Activated T-cell treated with anti-CD3 and anti-CD28 coated beads, Interleukin-2, amount 50 U/mL, for 72 hours (primary cell): ENCODE measurements at regions not wholly inside any gene's neighbourhood (a gene's known extent, or its start where the extent isn't known, plus 50 kb on each side); places are given as distances from the start of the nearest gene placed in this dataset.

Experiments
- ATAC-seq, 2 donors: fragments of 150-1000 bp; cut with Tn5 transposase; replicated peaks in 1 of 2; 2 replicates each; pipeline ENCODE4 v1.10.0; 2021; ENCODE audit warnings: moderate library complexity in 2 of 2, mild to moderate bottlenecking in 1 of 2
- DNase-seq, 2 donors: peaks; one replicate each; pipeline ENCODE4 v3.0.0; 2021 to 2022; ENCODE audit warnings: mixed read lengths in 1 of 2
- H3K27ac Mint-ChIP-seq: one replicate; pipeline ENCODE4 v1.8.0; 2022; ENCODE audit warnings: mild to moderate bottlenecking, moderate library complexity, mixed read lengths
- H3K27me3 Mint-ChIP-seq: one replicate; pipeline ENCODE4 v1.8.0; 2022; ENCODE audit warnings: low read depth, mixed read lengths
- H3K36me3 Mint-ChIP-seq, 2 donors: one replicate each; pipeline ENCODE4 v1.8.0; 2022; ENCODE audit warnings: mixed read lengths in 2 of 2, mild to moderate bottlenecking in 1 of 2; ENCODE audit not compliant: insufficient read depth in 2 of 2
- H3K4me1 Mint-ChIP-seq: one replicate; pipeline ENCODE4 v1.8.0; 2022; ENCODE audit warnings: low read depth, mixed read lengths
- H3K4me3 Mint-ChIP-seq, 2 donors: one replicate each; pipeline ENCODE4 v1.8.0; 2022; ENCODE audit warnings: mild to moderate bottlenecking in 2 of 2, mixed read lengths in 2 of 2, moderate library complexity in 2 of 2
- H3K9me3 Mint-ChIP-seq, 2 donors: one replicate each; pipeline ENCODE4 v1.8.0; 2022; ENCODE audit warnings: mixed read lengths in 2 of 2

- Mint-ChIP-seq H3K4me1 (no peaks in the 10 kb centered on the region), H3K36me3 (no peaks in the 10 kb centered on the region), H3K4me3 (no peak overlapping the region), H3K27me3 (no peaks in the 10 kb centered on the region), H3K9me3 (peaks cover 2 to 6% of the 10 kb centered on the region in 2 donors), H3K27ac (no peak overlapping the region)
- ATAC-seq (no peak), DNase-seq (no peak)
Observed at GRCh38 chr2:67015681-67016080, 381.5 kb upstream of the ETAA1 start.

GRCh38 chr2:67018301-67018700, 378.8 kb upstream of the ETAA1 start:
- ATAC-seq (no peak), DNase-seq (no peak)
- Mint-ChIP-seq H3K4me3 (no peak overlapping the region), H3K9me3 (peaks cover 2 to 7% of the 10 kb centered on the region in 2 donors), H3K27me3 (no peaks in the 10 kb centered on the region), H3K27ac (no peak overlapping the region), H3K4me1 (no peaks in the 10 kb centered on the region), H3K36me3 (no peaks in the 10 kb centered on the region)

- Mint-ChIP-seq H3K27me3 (no peaks in the 10 kb centered on the region), H3K4me3 (no peak overlapping the region), H3K27ac (no peak overlapping the region), H3K36me3 (no peaks in the 10 kb centered on the region), H3K9me3 (peaks cover 3 to 5% of the 10 kb centered on the region in 2 donors), H3K4me1 (no peaks in the 10 kb centered on the region)
- DNase-seq (no peak), ATAC-seq (no peak)
Observed at GRCh38 chr2:67032076-67032475, 365.1 kb upstream of the ETAA1 start.

- Mint-ChIP-seq H3K27me3 (no peaks in the 10 kb centered on the region), H3K4me3 (no peak overlapping the region)
- no peak for ATAC-seq
Observed at GRCh38 chr2:67036444-67036843, 360.7 kb upstream of the ETAA1 start.

GRCh38 chr2:67037655-67038054, 359.5 kb upstream of the ETAA1 start:
- DNase-seq: no peak
- ATAC-seq: no peak
- Mint-ChIP-seq H3K9me3 (no peaks in the 10 kb centered on the region), H3K27me3 (no peaks in the 10 kb centered on the region), H3K4me3 (no peak overlapping the region), H3K27ac (no peak overlapping the region), H3K4me1 (no peaks in the 10 kb centered on the region), H3K36me3 (no peaks in the 10 kb centered on the region)

More at GRCh38 chr2:67036444-67036843, 360.7 kb upstream of the ETAA1 start:
- Mint-ChIP-seq H3K36me3 (no peaks in the 10 kb centered on the region), H3K27ac (no peak overlapping the region), H3K4me1 (no peaks in the 10 kb centered on the region), H3K9me3 (peaks cover under 1% of the 10 kb centered on the region in 2 donors)
- no peak for DNase-seq

GRCh38 chr2:67038195-67038594, 358.9 kb upstream of the ETAA1 start:
- Mint-ChIP-seq H3K27ac (no peak overlapping the region), H3K4me3 (no peak overlapping the region), H3K9me3 (no peaks in the 10 kb centered on the region), H3K4me1 (no peaks in the 10 kb centered on the region), H3K36me3 (no peaks in the 10 kb centered on the region), H3K27me3 (no peaks in the 10 kb centered on the region)
- ATAC-seq (no peak), DNase-seq (no peak)

GRCh38 chr2:67039058-67039457, 358.1 kb upstream of the ETAA1 start:
- no peak for DNase-seq
- Mint-ChIP-seq H3K4me1 (no peaks in the 10 kb centered on the region), H3K27me3 (no peaks in the 10 kb centered on the region), H3K4me3 (no peak overlapping the region), H3K36me3 (no peaks in the 10 kb centered on the region), H3K9me3 (no peaks in the 10 kb centered on the region), H3K27ac (no peak overlapping the region)
- no peak for ATAC-seq

- DNase-seq: no peak
- no peaks in the 10 kb centered on the region for H3K36me3 Mint-ChIP-seq
- H3K4me3 Mint-ChIP-seq: no peak overlapping the region
- ATAC-seq: no peak
- no peaks in the 10 kb centered on the region for H3K27me3 Mint-ChIP-seq
- no peaks in the 10 kb centered on the region for H3K4me1 Mint-ChIP-seq
- no peak overlapping the region for H3K27ac Mint-ChIP-seq
- no peaks in the 10 kb centered on the region for H3K9me3 Mint-ChIP-seq
Observed at GRCh38 chr2:67039517-67040103, 357.5 kb upstream of the ETAA1 start.

- Mint-ChIP-seq H3K4me3 (no peak overlapping the region), H3K9me3 (no peaks in the 10 kb centered on the region), H3K27ac (no peak overlapping the region), H3K27me3 (no peaks in the 10 kb centered on the region), H3K36me3 (no peaks in the 10 kb centered on the region), H3K4me1 (no peaks in the 10 kb centered on the region)
- no peak for ATAC-seq
- DNase-seq: no peak
Observed at GRCh38 chr2:67041051-67041450, 356.1 kb upstream of the ETAA1 start.

GRCh38 chr2:67043781-67044478, 353.2 kb upstream of the ETAA1 start:
- Mint-ChIP-seq H3K27me3 (no peaks in the 10 kb centered on the region), H3K4me1 (no peaks in the 10 kb centered on the region), H3K36me3 (no peaks in the 10 kb centered on the region), H3K4me3 (no peak overlapping the region), H3K27ac (no peak overlapping the region), H3K9me3 (no peaks in the 10 kb centered on the region)
- ATAC-seq (no peak), DNase-seq (no peak)

GRCh38 chr2:67046591-67046990, 350.5 kb upstream of the ETAA1 start:
- Mint-ChIP-seq H3K4me1 (no peaks in the 10 kb centered on the region), H3K4me3 (no peak overlapping the region), H3K36me3 (no peaks in the 10 kb centered on the region), H3K9me3 (peaks cover under 1 to 3% of the 10 kb centered on the region in 2 donors), H3K27me3 (no peaks in the 10 kb centered on the region), H3K27ac (no peak overlapping the region)
- DNase-seq (no peak), ATAC-seq (no peak)

- Mint-ChIP-seq H3K36me3 (peaks cover 0 to 1% of the 10 kb centered on the region in 2 donors), H3K4me1 (no peaks in the 10 kb centered on the region), H3K9me3 (peaks cover 2 to 3% of the 10 kb centered on the region in 2 donors), H3K4me3 (no peak overlapping the region), H3K27ac (no peak overlapping the region), H3K27me3 (no peaks in the 10 kb centered on the region)
- DNase-seq (no peak), ATAC-seq (no peak)
Observed at GRCh38 chr2:67048314-67048713, 348.8 kb upstream of the ETAA1 start.

- H3K4me1 Mint-ChIP-seq: no peaks in the 10 kb centered on the region
- ATAC-seq (no peak), DNase-seq (no peak)
- H3K36me3 Mint-ChIP-seq: peaks cover 0 to 1% of the 10 kb centered on the region in 2 donors
- H3K27ac Mint-ChIP-seq: no peak overlapping the region
- peaks cover 2 to 3% of the 10 kb centered on the region in 2 donors for H3K9me3 Mint-ChIP-seq
- no peak overlapping the region for H3K4me3 Mint-ChIP-seq
- no peaks in the 10 kb centered on the region for H3K27me3 Mint-ChIP-seq
Observed at GRCh38 chr2:67050622-67051021, 346.5 kb upstream of the ETAA1 start.

GRCh38 chr2:67054728-67055127, 342.4 kb upstream of the ETAA1 start:
- Mint-ChIP-seq H3K27ac (no peak overlapping the region), H3K36me3 (peaks cover 0 to 1% of the 10 kb centered on the region in 2 donors), H3K4me1 (no peaks in the 10 kb centered on the region), H3K27me3 (no peaks in the 10 kb centered on the region), H3K4me3 (no peak overlapping the region), H3K9me3 (peaks cover 0 to 2% of the 10 kb centered on the region in 2 donors)
- DNase-seq (no peak), ATAC-seq (no peak)
